CD8-positive, alpha-beta memory T cell (primary cell): ENCODE measurements at regions not wholly inside any gene's neighbourhood (a gene's known extent, or its start where the extent isn't known, plus 50 kb on each side); places are given as distances from the start of the nearest gene placed in this dataset.
"Not testable (repeated sequence)": the region's sequence is repeated elsewhere in the genome, so short reads cannot be mapped to it uniquely, and the experiment has no call there.

Experiments used
- CTCF ChIA-PET: fragments of 350-600 bp; sonication (Branson Sonifier 250); formaldehyde crosslinking; loops from one replicate; lab custom pipeline; 2021; ENCODE audit warnings: antibody characterized with exemption; lab: Charles Lee
- POLR2A ChIA-PET: fragments of 350-600 bp; sonication (Branson Sonifier 250); formaldehyde crosslinking; loops from one replicate; lab custom pipeline; 2021; ENCODE audit warnings: antibody characterized with exemption; lab: Charles Lee
- DNase-seq, 5 donors: peaks; one replicate each; pipeline versions ENCODE4 v3.0.0 to v3.0.0-alpha.2; 2020 to 2022; ENCODE audit warnings: mixed read lengths in 1 of 5
- H3K27ac ChIP-seq: one replicate; pipeline ENCODE4 v1.7.0; 2013; ENCODE audit warnings: low read depth, mild to moderate bottlenecking, low read length, moderate library complexity
- H3K27me3 ChIP-seq: 2 replicates; pipeline ENCODE4 v1.7.0; 2013; ENCODE audit warnings: low read length, mild to moderate bottlenecking; ENCODE audit not compliant: insufficient read depth, poor library complexity, severe bottlenecking
- H3K36me3 ChIP-seq: 2 replicates; pipeline ENCODE4 v1.7.0; 2013; ENCODE audit warnings: mild to moderate bottlenecking, low read length, moderate library complexity; ENCODE audit not compliant: insufficient read depth
- H3K4me1 ChIP-seq: 2 replicates; pipeline ENCODE4 v1.7.0; 2013; ENCODE audit warnings: mild to moderate bottlenecking, low read length, moderate library complexity; ENCODE audit not compliant: insufficient read depth
- H3K4me3 ChIP-seq: 2 replicates; pipeline ENCODE4 v1.7.0; 2013; ENCODE audit warnings: mild to moderate bottlenecking, low read length
- H3K9me3 ChIP-seq: 2 replicates; pipeline ENCODE4 v1.7.0; 2013; ENCODE audit warnings: mild to moderate bottlenecking, low read length
- H3K27ac Mint-ChIP-seq, 8 donors: one replicate each; pipeline ENCODE4 v1.8.0; 2020 to 2021; ENCODE audit warnings: mixed read lengths in 8 of 8, mild to moderate bottlenecking in 6 of 8, inconsistent platforms in 3 of 8, moderate library complexity in 3 of 8
- H3K27me3 Mint-ChIP-seq, 2 donors: one replicate each; pipeline ENCODE4 v1.8.0; 2020 to 2021; ENCODE audit warnings: mixed read lengths in 2 of 2, mild to moderate bottlenecking in 1 of 2, moderate library complexity in 1 of 2
- H3K36me3 Mint-ChIP-seq, 3 donors: one replicate each; pipeline ENCODE4 v1.8.0; 2020 to 2021; ENCODE audit warnings: mixed read lengths in 3 of 3, inconsistent platforms in 1 of 3, mild to moderate bottlenecking in 1 of 3
- H3K4me1 Mint-ChIP-seq, 3 donors: one replicate each; pipeline ENCODE4 v1.8.0; 2020 to 2021; ENCODE audit warnings: mixed read lengths in 3 of 3, inconsistent platforms in 1 of 3, mild to moderate bottlenecking in 1 of 3
- H3K4me3 Mint-ChIP-seq, 7 donors: one replicate each; pipeline ENCODE4 v1.8.0; 2020 to 2021; ENCODE audit warnings: mixed read lengths in 7 of 7, mild to moderate bottlenecking in 6 of 7, moderate library complexity in 4 of 7, inconsistent platforms in 2 of 7
- H3K9me3 Mint-ChIP-seq, 5 donors: one replicate each; pipeline ENCODE4 v1.8.0; 2020 to 2022; ENCODE audit warnings: mixed read lengths in 5 of 5, mild to moderate bottlenecking in 3 of 5, moderate library complexity in 2 of 5, inconsistent platforms in 1 of 5

DNA sequence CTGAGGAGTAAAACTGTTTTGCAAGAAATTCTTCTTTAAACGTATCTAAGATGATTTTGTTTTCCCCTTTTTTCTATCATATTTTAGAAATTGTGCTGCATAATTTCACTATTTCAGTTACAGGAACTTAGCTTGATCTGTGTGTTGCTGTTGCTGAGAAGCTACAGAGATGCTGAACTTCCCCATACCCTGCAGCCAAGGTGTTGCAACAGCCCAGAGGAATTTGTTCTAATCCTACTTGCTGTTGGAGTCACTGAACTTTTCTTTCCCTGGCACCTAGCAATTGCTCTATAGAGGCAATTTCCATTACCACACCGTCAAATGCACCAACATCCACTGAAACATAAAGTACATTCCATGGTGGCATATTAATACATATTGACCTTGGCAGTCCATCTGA, 617.8 kb upstream of the AMELY start:
- no peaks in the 10 kb centered on the region for H3K9me3 Mint-ChIP-seq
- Histone ChIP-seq H3K9me3 (no peaks in the 10 kb centered on the region), H3K27me3 (no peaks in the 10 kb centered on the region), H3K4me3 (no peak overlapping the region), H3K27ac (no peak overlapping the region), H3K4me1 (no peaks in the 10 kb centered on the region), H3K36me3 (no peaks in the 10 kb centered on the region)
- H3K4me3 Mint-ChIP-seq = no peak overlapping the region
- ChIA-PET CTCF (no interaction called here), POLR2A (no interaction called here)
- H3K36me3 Mint-ChIP-seq = no peaks in the 10 kb centered on the region
- no peaks in the 10 kb centered on the region for H3K4me1 Mint-ChIP-seq
- H3K27ac Mint-ChIP-seq = no peak overlapping the region
- H3K27me3 Mint-ChIP-seq = peaks cover 0 to 23% of the 10 kb centered on the region in 2 donors
- DNase-seq = no peak

DNA sequence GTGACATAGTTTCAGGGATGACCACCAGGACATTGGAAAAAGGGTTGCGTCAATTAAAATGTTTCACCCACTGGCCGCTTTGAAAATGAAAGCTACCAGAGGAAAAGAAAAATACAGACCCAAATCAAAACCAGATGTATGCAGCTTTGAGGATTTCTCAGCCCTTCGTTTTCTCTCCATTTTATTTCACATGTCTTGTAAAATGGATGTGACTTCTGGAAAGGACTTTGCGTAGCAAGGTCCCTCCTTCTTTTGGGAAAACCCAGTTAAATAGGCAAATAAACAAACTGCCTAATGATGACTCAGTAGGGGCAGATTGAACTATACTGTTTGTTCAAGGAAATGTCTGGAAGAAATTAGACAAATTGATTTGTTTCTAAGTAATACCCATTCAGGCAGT, 616.0 kb upstream of the AMELY start:
- not testable (repeated sequence) for H3K4me1 Mint-ChIP-seq, H3K9me3 ChIP-seq, H3K27ac Mint-ChIP-seq

DNA sequence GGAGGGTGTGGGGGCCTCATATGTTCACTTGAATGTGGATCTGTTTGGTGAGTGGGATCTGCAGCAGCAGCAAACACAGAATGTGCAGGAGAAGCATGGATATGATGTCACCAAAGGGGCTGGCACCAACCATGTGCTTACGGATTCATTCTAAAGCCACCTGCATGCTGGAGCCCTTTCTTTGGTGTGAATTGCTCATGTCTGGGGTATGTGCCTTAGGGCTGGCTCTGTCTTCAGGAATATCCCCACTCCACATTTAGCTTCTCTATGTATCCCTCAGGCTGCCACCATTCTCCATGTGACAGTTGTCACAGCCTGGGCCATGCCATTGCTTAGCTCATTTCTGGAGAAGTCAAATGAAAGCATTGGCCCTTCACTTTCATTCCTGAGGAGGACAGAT, 606.8 kb upstream of the AMELY start:
- POLR2A ChIA-PET = no interaction called here
- Mint-ChIP-seq H3K4me3 (no peak overlapping the region), H3K4me1 (no peaks in the 10 kb centered on the region), H3K27ac (no peak overlapping the region), H3K9me3 (no peaks in the 10 kb centered on the region), H3K36me3 (no peaks in the 10 kb centered on the region), H3K27me3 (peaks cover 0 to 4% of the 10 kb centered on the region in 2 donors)
- Histone ChIP-seq H3K9me3 (no peaks in the 10 kb centered on the region), H3K36me3 (no peaks in the 10 kb centered on the region), H3K27ac (no peak overlapping the region), H3K27me3 (no peaks in the 10 kb centered on the region), H3K4me1 (no peaks in the 10 kb centered on the region), H3K4me3 (no peak overlapping the region)
- DNase-seq = no peak
- CTCF ChIA-PET = no interaction called here

More for the DNA sequence above, 616.0 kb upstream of the AMELY start:
- CTCF ChIA-PET, H3K9me3 Mint-ChIP-seq, H3K4me3 Mint-ChIP-seq, H3K4me3 ChIP-seq, H3K27me3 ChIP-seq, H3K4me1 ChIP-seq, DNase-seq, H3K27ac ChIP-seq, H3K36me3 ChIP-seq, POLR2A ChIA-PET, H3K36me3 Mint-ChIP-seq: not testable (repeated sequence)
- H3K27me3 Mint-ChIP-seq = peaks cover 0 to 23% of the 10 kb centered on the region in 2 donors

DNA sequence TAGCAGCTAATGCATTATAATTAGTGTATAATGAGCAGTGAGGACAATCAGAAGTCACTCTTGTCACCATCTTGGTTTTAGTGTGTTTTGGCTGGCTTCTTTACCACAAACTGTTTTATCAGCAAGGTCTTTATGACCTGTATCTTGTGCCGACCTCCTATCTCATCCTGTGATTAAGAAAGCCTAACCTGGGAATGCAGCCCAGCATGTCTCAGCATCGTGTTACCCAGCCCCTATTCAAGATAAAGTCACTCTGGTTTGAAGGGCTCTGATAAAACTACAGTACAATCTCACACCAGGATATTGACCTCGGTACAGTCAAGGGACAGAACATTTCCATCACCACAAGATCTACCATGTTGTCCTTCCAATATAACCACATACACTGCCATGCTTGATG, 604.7 kb upstream of the AMELY start:
- H3K4me3 Mint-ChIP-seq = no peak overlapping the region
- Histone ChIP-seq H3K4me1 (no peaks in the 10 kb centered on the region), H3K4me3 (no peak overlapping the region), H3K36me3 (no peaks in the 10 kb centered on the region), H3K9me3 (no peaks in the 10 kb centered on the region), H3K27me3 (no peaks in the 10 kb centered on the region), H3K27ac (no peak overlapping the region)
- POLR2A ChIA-PET = no interaction called here
- no peak overlapping the region for H3K27ac Mint-ChIP-seq
- DNase-seq = no peak
- CTCF ChIA-PET = no interaction called here
- no peaks in the 10 kb centered on the region for H3K4me1 Mint-ChIP-seq
- H3K27me3 Mint-ChIP-seq = no peaks in the 10 kb centered on the region
- H3K36me3 Mint-ChIP-seq = no peaks in the 10 kb centered on the region
- H3K9me3 Mint-ChIP-seq = no peaks in the 10 kb centered on the region

DNA sequence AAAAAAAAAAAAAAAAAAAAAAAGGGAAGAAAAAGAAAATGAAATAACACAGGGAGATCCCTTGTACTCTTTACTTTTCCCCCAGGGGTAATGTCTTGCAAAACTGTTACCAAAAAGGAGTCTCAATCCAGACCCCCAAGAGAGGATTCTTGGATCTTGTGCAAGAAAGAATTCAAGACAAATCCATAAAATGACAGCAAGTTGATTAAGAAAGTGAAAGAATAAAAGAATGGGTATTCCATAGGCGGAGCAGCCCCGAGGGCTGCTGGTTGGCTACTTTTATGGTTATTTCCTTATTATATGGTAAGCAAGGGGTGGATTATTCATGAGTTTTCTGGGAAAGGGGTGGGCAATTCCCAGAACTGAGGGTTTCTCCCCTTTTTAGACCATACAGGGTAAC, 604.3 kb upstream of the AMELY start:
- Mint-ChIP-seq H3K9me3 (no peaks in the 10 kb centered on the region), H3K27me3 (peaks cover 0 to 3% of the 10 kb centered on the region in 2 donors)
- no peak for DNase-seq

DNA sequence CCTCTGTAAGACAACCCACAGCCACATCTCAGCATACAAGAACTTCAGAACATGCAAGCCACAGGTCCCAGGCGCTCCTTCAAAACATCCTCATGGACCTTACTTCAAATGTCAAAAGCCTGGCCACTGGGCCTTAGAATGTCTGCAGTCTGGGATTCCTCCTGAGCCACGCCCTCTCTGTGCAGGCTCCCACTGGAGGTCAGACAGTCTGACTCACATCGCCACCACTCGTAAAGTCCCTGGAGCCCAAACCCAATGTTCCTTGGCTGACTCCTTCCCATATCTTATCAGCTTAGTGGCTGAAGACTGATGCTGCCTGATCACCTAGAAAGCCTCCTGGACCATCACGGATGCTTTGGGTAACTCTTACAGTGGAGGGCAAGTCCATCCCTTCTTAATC, 591.3 kb upstream of the AMELY start:
- H3K9me3 ChIP-seq = no peaks in the 10 kb centered on the region
- no peak overlapping the region for H3K4me3 Mint-ChIP-seq
- no peak overlapping the region for H3K4me3 ChIP-seq
- no peaks in the 10 kb centered on the region for H3K36me3 Mint-ChIP-seq
- H3K27ac ChIP-seq = no peak overlapping the region
- CTCF ChIA-PET = no interaction called here
- POLR2A ChIA-PET = no interaction called here
- H3K36me3 ChIP-seq = no peaks in the 10 kb centered on the region
- H3K4me1 Mint-ChIP-seq = no peaks in the 10 kb centered on the region
- no peak overlapping the region for H3K27ac Mint-ChIP-seq
- peaks cover 0 to 3% (median 0%) of the 10 kb centered on the region in 5 donors for H3K9me3 Mint-ChIP-seq
- peaks cover 0 to 13% of the 10 kb centered on the region in 2 donors for H3K27me3 Mint-ChIP-seq
- H3K27me3 ChIP-seq = no peaks in the 10 kb centered on the region
- no peak for DNase-seq
- H3K4me1 ChIP-seq = no peaks in the 10 kb centered on the region

More for the DNA sequence above, 604.3 kb upstream of the AMELY start:
- Mint-ChIP-seq H3K27ac (no peak overlapping the region), H3K4me3 (no peak overlapping the region), H3K36me3 (no peaks in the 10 kb centered on the region), H3K4me1 (no peaks in the 10 kb centered on the region)
- Histone ChIP-seq H3K27me3 (no peaks in the 10 kb centered on the region), H3K4me3 (no peak overlapping the region), H3K9me3 (no peaks in the 10 kb centered on the region), H3K27ac (no peak overlapping the region), H3K4me1 (no peaks in the 10 kb centered on the region), H3K36me3 (no peaks in the 10 kb centered on the region)
- ChIA-PET POLR2A (no interaction called here), CTCF (no interaction called here)

DNA sequence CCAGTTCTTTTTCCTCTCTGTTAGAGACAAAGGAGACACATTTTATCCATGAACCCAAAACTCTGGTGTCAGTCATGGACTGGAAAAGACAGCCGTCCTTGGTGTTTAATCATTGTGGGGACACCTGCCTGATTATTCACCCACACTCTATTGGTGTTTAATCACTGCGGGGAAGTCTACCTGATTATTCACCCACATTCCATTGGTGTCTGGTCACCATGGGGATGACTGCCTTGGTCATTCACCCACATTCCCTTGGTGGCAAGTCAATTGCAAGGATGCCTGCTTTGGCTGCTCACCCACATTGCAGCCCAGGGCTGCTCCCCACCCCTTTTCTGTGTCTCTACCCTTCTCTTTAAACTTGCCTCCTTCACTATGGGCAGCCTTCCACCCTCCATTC, 589.7 kb upstream of the AMELY start:
- H3K27ac ChIP-seq = no peak overlapping the region
- Mint-ChIP-seq H3K4me1 (no peaks in the 10 kb centered on the region), H3K27ac (no peak overlapping the region), H3K36me3 (no peaks in the 10 kb centered on the region), H3K27me3 (peaks cover 0 to 21% of the 10 kb centered on the region in 2 donors), H3K9me3 (peaks cover 0 to 3% (median 0%) of the 10 kb centered on the region in 5 donors), H3K4me3 (no peak overlapping the region)
- H3K4me3 ChIP-seq = no peak overlapping the region
- no peaks in the 10 kb centered on the region for H3K9me3 ChIP-seq
- H3K36me3 ChIP-seq = no peaks in the 10 kb centered on the region
- POLR2A ChIA-PET = no interaction called here
- H3K4me1 ChIP-seq = no peaks in the 10 kb centered on the region
- H3K27me3 ChIP-seq = no peaks in the 10 kb centered on the region
- no peak for DNase-seq
- CTCF ChIA-PET = no interaction called here

DNA sequence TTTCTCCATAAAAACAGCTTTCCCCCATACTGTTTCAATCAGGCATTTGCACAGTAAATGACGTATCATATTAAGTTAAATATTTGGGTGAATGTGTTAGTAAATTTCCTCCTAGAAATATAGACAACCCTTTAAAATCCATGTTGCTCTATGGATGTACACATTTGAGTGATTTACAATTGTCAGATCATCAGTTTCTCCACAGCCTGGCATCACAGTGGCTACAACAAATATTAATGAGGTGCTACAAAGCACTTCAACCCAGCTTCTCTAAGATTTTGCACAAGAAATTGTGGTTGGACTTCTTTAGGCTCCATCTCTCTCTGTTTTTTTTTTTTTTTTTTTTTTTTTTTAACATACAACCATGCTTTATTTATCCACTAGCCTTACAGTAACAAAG, 584.4 kb upstream of the AMELY start:
- Mint-ChIP-seq H3K4me3 (no peak overlapping the region), H3K36me3 (no peaks in the 10 kb centered on the region), H3K27ac (no peak overlapping the region), H3K4me1 (no peaks in the 10 kb centered on the region), H3K9me3 (no peaks in the 10 kb centered on the region), H3K27me3 (peaks cover 0 to 14% of the 10 kb centered on the region in 2 donors)
- Histone ChIP-seq H3K4me3 (no peak overlapping the region), H3K9me3 (no peaks in the 10 kb centered on the region), H3K4me1 (no peaks in the 10 kb centered on the region), H3K36me3 (no peaks in the 10 kb centered on the region), H3K27ac (no peak overlapping the region), H3K27me3 (no peaks in the 10 kb centered on the region)
- ChIA-PET POLR2A (no interaction called here), CTCF (no interaction called here)
- DNase-seq = no peak
